GM12873 (cell line): ENCODE measurements at regions not wholly inside any gene's neighbourhood (a gene's known extent, or its start where the extent isn't known, plus 50 kb on each side); places are given as distances from the start of the nearest gene placed in this dataset.

ENCODE experiments used
- CTCF ChIP-seq: IDR thresholded peaks from 2 replicates; pipeline ENCODE4 v1.5.1; 2012; ENCODE audit warnings: low read depth, mild to moderate bottlenecking, moderate library complexity, low read length, control low read depth; ENCODE audit not compliant: insufficient read depth; ENCODE audit errors: missing control alignments

- no peak for TF ChIP-seq CTCF
Measured at GRCh38 chr17:77424585-77425344, 284.0 kb downstream of the SEC14L1 start.

- no peak for TF ChIP-seq CTCF
Measured at GRCh38 chr17:77425348-77425747, 284.6 kb downstream of the SEC14L1 start.

GRCh38 chr17:77425791-77426641 lies 285.2 kb downstream of the SEC14L1 start:
- no peak for TF ChIP-seq CTCF

GRCh38 chr17:77426676-77427386 lies 286.1 kb downstream of the SEC14L1 start:
- no peak for TF ChIP-seq CTCF

- no peak for TF ChIP-seq CTCF
Measured at GRCh38 chr17:77427391-77427991, 286.7 kb downstream of the SEC14L1 start.

- TF ChIP-seq CTCF = no peak
Measured at GRCh38 chr17:77428020-77428748, 287.4 kb downstream of the SEC14L1 start.
